Mesothelial cell of epicardium (in vitro differentiated cells): ENCODE measurements at regions not wholly inside any gene's neighbourhood (a gene's known extent, or its start where the extent isn't known, plus 50 kb on each side); places are given as distances from the start of the nearest gene placed in this dataset.

Experiments
- DNase-seq, 2 experiments: peaks; one replicate each; pipeline ENCODE4 v3.0.0; 2021; ENCODE audit warnings: low spot score in 2 of 2; ENCODE audit not compliant: unreplicated experiment in 2 of 2
- H3K27ac Mint-ChIP-seq: 2 replicates; pipeline ENCODE4 v1.8.0; 2021; ENCODE audit warnings: mixed read lengths
- H3K27me3 Mint-ChIP-seq: 2 replicates; pipeline ENCODE4 v1.8.0; 2021; ENCODE audit warnings: low read depth, mixed read lengths
- H3K36me3 Mint-ChIP-seq: 2 replicates; pipeline ENCODE4 v1.8.0; 2021; ENCODE audit warnings: mixed read lengths
- H3K4me1 Mint-ChIP-seq: 2 replicates; pipeline ENCODE4 v1.8.0; 2021; ENCODE audit warnings: mixed read lengths
- H3K4me3 Mint-ChIP-seq: 2 replicates; pipeline ENCODE4 v1.8.0; 2021; ENCODE audit warnings: mild to moderate bottlenecking, moderate library complexity, mixed read lengths
- H3K9me3 Mint-ChIP-seq: 2 replicates; pipeline ENCODE4 v1.8.0; 2021; ENCODE audit warnings: mixed read lengths
- TF ChIP-seq, protein P1 (sequence below): fragments of 200-600 bp; sonication (generic); IDR thresholded peaks from one replicate; pipeline ENCODE4 v1.5.0; 2021; ENCODE audit warnings: antibody characterized with exemption; ENCODE audit not compliant: unreplicated experiment

DNA sequence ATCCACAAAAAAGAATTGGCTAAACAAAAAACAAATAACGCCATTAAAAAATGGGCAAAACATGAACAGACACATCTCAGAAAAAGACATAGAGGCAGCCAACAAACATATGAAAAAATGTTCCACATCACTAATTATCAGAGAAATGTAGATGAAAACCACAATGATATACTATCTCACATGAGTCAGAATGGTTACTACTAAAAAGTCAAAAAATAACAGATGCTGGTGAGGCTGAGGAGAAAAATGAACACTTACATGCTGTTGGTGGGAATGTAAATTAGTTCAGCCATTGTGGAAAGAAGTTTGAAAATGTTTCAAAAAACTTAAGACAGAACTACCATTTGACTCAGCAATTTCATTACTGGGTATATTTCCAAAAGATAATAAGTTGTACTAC lies 430.1 kb upstream of the JAG1 start:
- no peak overlapping the region for H3K4me3 Mint-ChIP-seq
- DNase-seq, result no peak
- H3K36me3 Mint-ChIP-seq, result no peaks in the 10 kb centered on the region
- peaks cover 1% of the 10 kb centered on the region for H3K27me3 Mint-ChIP-seq
- no peak overlapping the region for H3K27ac Mint-ChIP-seq
- TF ChIP-seq, protein P1, sequence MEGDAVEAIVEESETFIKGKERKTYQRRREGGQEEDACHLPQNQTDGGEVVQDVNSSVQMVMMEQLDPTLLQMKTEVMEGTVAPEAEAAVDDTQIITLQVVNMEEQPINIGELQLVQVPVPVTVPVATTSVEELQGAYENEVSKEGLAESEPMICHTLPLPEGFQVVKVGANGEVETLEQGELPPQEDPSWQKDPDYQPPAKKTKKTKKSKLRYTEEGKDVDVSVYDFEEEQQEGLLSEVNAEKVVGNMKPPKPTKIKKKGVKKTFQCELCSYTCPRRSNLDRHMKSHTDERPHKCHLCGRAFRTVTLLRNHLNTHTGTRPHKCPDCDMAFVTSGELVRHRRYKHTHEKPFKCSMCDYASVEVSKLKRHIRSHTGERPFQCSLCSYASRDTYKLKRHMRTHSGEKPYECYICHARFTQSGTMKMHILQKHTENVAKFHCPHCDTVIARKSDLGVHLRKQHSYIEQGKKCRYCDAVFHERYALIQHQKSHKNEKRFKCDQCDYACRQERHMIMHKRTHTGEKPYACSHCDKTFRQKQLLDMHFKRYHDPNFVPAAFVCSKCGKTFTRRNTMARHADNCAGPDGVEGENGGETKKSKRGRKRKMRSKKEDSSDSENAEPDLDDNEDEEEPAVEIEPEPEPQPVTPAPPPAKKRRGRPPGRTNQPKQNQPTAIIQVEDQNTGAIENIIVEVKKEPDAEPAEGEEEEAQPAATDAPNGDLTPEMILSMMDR, result no peak
- peaks cover 18% of the 10 kb centered on the region for H3K9me3 Mint-ChIP-seq
- no peaks in the 10 kb centered on the region for H3K4me1 Mint-ChIP-seq

DNA sequence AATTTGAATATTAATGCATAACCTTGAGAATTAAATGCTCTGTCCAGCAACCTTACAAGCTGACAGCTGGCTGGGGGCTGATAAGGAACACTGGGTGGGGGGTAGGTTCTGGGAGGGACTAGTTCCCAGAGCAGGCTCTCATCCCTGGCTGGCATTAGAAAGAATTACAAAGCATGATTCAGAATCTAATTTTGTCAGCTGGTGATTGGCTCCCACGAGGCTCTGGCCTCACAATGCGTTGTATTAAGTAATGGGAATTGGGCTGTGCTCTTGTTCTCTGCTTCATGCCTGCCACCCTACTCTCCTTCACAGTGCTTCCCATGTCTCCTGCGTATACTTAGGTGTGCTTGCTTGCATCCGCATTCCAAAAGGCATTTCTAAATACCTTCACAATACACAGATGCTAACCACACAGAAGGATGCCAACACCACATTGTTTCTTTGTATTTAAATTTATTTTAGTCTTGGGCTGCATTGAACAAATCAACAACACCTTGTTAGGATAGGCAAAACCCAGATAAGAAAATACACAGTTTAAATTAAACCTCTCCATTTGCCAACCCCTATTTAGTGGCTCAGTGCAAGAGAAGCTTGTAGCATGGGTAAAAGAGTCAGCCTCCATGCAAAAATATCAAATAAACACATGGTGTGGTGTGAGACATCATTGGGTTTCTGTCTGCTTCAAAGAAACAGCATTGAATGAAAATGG lies 434.5 kb upstream of the JAG1 start:
- H3K4me1 Mint-ChIP-seq, result no peaks in the 10 kb centered on the region
- TF ChIP-seq, protein P1, result no peak
- H3K27me3 Mint-ChIP-seq, result no peaks in the 10 kb centered on the region
- peaks cover 5% of the 10 kb centered on the region for H3K9me3 Mint-ChIP-seq
- no peak overlapping the region for H3K27ac Mint-ChIP-seq
- H3K36me3 Mint-ChIP-seq, result no peaks in the 10 kb centered on the region
- H3K4me3 Mint-ChIP-seq, result no peak overlapping the region
- DNase-seq, result no peak

DNA sequence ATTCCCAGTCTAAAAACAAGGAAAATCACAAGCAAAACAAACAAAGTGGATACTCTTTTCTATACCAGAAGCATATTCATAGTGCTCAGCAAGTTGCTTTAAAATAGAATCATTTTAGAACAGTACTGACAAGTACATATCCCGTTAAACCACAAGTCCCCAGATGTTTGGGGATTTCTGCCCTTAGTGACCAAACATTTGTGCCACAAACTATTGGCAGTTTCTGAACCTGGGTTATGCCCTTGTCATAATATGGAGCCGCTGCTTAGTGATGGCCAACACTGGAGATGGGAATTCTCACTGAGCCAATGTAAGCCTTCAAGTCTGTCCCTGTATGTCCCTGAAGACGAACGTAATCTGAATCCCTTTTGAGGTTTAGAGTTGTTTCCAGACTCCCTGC lies 436.7 kb upstream of the JAG1 start:
- no peaks in the 10 kb centered on the region for H3K4me1 Mint-ChIP-seq
- H3K4me3 Mint-ChIP-seq, result no peak overlapping the region
- no peaks in the 10 kb centered on the region for H3K9me3 Mint-ChIP-seq
- H3K27ac Mint-ChIP-seq, result no peak overlapping the region
- no peaks in the 10 kb centered on the region for H3K27me3 Mint-ChIP-seq
- TF ChIP-seq, protein P1, result no peak
- no peaks in the 10 kb centered on the region for H3K36me3 Mint-ChIP-seq
- DNase-seq, result no peak

DNA sequence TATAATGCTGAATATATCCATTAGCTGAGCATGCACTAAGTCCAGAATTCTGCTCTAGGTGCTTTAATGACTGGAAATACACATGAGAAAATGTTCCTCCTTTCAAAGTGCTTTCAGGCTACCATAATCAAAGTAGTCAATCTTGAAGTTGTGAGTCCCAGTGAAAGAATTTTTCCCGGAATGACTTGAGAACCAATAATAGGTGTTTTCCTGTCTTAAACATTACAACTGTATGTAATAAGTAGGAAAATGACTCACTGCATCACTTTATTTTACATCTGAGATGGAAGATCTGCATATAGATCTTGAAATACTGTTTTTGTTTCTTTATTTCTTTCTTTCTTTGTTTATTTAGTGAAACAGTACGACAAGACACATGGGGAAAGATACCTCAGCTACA lies 437.4 kb upstream of the JAG1 start:
- Mint-ChIP-seq H3K4me1 (no peaks in the 10 kb centered on the region), H3K9me3 (no peaks in the 10 kb centered on the region), H3K4me3 (no peak overlapping the region), H3K27me3 (no peaks in the 10 kb centered on the region), H3K36me3 (no peaks in the 10 kb centered on the region), H3K27ac (no peak overlapping the region)
- DNase-seq, result no peak
- TF ChIP-seq, protein P1, result no peak

DNA sequence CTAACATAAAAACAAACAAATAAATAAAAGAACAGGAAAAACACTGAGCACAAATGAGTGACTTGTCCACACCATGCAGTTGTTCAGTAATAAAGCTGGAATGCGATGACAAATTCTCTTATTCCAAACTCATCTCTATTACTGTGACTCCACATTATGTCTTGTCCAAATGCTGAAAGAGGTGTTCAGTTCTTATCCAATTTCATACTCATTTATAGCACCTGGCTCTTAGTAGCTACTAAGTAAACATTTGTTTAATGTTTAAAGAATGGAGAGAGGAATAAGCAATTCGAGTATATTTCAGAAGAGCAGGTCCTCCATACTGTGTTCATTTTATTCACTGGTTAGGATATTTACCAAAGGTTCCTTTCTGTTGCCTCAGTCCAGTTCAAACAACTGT lies 439.0 kb upstream of the JAG1 start:
- no peaks in the 10 kb centered on the region for H3K27me3 Mint-ChIP-seq

More for the DNA sequence above, 439.0 kb upstream of the JAG1 start:
- Mint-ChIP-seq H3K27ac (no peak overlapping the region), H3K4me3 (no peak overlapping the region), H3K36me3 (no peaks in the 10 kb centered on the region), H3K4me1 (no peaks in the 10 kb centered on the region), H3K9me3 (no peaks in the 10 kb centered on the region)
- TF ChIP-seq, protein P1, result no peak
- no peak for DNase-seq
